HepG2 (cell line): ENCODE measurements at regions not wholly inside any gene's neighbourhood (a gene's known extent, or its start where the extent isn't known, plus 50 kb on each side); places are given as distances from the start of the nearest gene placed in this dataset.

Experiments
- CBX2 ChIP-seq, 2 experiments: fragments of 200-600 bp in 1 of 2; sonication (generic); formaldehyde crosslinking in 1 of 2; IDR thresholded peaks; 2 replicates each; pipeline versions ENCODE4 v1.7.0 to v1.8.1; 2018 to 2022; ENCODE audit warnings: low read depth in 2 of 2, low read length in 1 of 2, mild to moderate bottlenecking in 1 of 2, missing genetic modification reagents in 1 of 2
- SIN3B ChIP-seq: fragments of 150-350 bp; IDR thresholded peaks from 2 replicates; pipeline ENCODE4 v1.6.1; 2014; ENCODE audit warnings: low read length
- TAF1 ChIP-seq: sonication (generic); formaldehyde crosslinking; IDR thresholded peaks from 2 replicates; pipeline ENCODE4 v1.4.0; 2020; ENCODE audit warnings: missing genetic modification reagents
- ZNF24 ChIP-seq: fragments of 450-650 bp; IDR thresholded peaks from 2 replicates; pipeline ENCODE4 v1.6.1; 2017; ENCODE audit warnings: antibody characterized with exemption, mild to moderate bottlenecking
- ZNF639 ChIP-seq: conservative IDR thresholded peaks from 2 replicates; pipeline ENCODE4 v1.6.1; 2018; ENCODE audit warnings: missing genetic modification reagents
- ZNF790 ChIP-seq: sonication (generic); formaldehyde crosslinking; IDR thresholded peaks from 2 replicates; pipeline ENCODE4 v1.8.0; 2022; ENCODE audit warnings: missing genetic modification reagents, mild to moderate bottlenecking, borderline replicate concordance
- TF ChIP-seq, protein P1 (sequence below), 2 experiments: IDR thresholded peaks; 2 replicates each; pipeline ENCODE4 v1.6.1; 2011 to 2012; ENCODE audit warnings: low read length in 2 of 2, borderline replicate concordance in 1 of 2, low read depth in 1 of 2, mild to moderate bottlenecking in 1 of 2, moderate library complexity in 1 of 2
- TF ChIP-seq, protein P2 (sequence below): sonication (generic); formaldehyde crosslinking; IDR thresholded peaks from 2 replicates; pipeline ENCODE4 v1.4.0; 2020; ENCODE audit warnings: missing genetic modification reagents, mild to moderate bottlenecking, borderline replicate concordance
- TF ChIP-seq, protein P3 (sequence below): IDR thresholded peaks from 2 replicates; pipeline ENCODE4 v1.6.1; 2016; ENCODE audit warnings: low read depth

DNA sequence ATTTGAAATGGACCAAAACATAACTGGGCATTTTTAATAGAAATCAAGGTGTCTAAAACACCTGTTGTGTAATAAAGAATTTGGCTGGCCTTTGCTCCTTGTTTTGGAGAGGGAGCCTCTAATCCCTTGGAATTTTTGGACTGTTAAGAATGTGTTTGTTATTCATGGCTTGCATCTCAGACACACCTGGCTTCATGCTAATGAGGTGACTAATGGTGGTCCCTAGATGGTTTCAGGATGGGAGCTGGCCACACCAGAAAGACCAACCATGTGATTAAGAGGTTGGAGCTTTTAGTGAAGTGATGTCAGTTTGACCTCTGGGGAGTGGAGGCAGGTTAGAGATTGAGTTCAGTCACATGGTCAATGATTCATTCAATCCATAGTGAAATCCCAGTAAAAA lies 328.4 kb downstream of the DHX35 start:
- TF ChIP-seq ZNF639 (CRISPR knock-in tag) (no peak), SIN3B (no peak), ZNF24 (no peak), ZNF790 (CRISPR knock-in tag) (no peak), CBX2 (IDR thresholded peaks at IDR 0.05; ENCODE audit: low read depth, low read length) (no peak), CBX2 (CRISPR knock-in tag; IDR thresholded peaks at IDR 0.05; ENCODE audit: low read depth) (no peak), TAF1 (no peak)
- TF ChIP-seq, protein P1, sequence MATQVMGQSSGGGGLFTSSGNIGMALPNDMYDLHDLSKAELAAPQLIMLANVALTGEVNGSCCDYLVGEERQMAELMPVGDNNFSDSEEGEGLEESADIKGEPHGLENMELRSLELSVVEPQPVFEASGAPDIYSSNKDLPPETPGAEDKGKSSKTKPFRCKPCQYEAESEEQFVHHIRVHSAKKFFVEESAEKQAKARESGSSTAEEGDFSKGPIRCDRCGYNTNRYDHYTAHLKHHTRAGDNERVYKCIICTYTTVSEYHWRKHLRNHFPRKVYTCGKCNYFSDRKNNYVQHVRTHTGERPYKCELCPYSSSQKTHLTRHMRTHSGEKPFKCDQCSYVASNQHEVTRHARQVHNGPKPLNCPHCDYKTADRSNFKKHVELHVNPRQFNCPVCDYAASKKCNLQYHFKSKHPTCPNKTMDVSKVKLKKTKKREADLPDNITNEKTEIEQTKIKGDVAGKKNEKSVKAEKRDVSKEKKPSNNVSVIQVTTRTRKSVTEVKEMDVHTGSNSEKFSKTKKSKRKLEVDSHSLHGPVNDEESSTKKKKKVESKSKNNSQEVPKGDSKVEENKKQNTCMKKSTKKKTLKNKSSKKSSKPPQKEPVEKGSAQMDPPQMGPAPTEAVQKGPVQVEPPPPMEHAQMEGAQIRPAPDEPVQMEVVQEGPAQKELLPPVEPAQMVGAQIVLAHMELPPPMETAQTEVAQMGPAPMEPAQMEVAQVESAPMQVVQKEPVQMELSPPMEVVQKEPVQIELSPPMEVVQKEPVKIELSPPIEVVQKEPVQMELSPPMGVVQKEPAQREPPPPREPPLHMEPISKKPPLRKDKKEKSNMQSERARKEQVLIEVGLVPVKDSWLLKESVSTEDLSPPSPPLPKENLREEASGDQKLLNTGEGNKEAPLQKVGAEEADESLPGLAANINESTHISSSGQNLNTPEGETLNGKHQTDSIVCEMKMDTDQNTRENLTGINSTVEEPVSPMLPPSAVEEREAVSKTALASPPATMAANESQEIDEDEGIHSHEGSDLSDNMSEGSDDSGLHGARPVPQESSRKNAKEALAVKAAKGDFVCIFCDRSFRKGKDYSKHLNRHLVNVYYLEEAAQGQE (IDR thresholded peaks at IDR 0.05; ENCODE audit: borderline replicate concordance in 1 of 2, low read depth in 1 of 2, low read length in 2 of 2) = no peak
- TF ChIP-seq, protein P2, sequence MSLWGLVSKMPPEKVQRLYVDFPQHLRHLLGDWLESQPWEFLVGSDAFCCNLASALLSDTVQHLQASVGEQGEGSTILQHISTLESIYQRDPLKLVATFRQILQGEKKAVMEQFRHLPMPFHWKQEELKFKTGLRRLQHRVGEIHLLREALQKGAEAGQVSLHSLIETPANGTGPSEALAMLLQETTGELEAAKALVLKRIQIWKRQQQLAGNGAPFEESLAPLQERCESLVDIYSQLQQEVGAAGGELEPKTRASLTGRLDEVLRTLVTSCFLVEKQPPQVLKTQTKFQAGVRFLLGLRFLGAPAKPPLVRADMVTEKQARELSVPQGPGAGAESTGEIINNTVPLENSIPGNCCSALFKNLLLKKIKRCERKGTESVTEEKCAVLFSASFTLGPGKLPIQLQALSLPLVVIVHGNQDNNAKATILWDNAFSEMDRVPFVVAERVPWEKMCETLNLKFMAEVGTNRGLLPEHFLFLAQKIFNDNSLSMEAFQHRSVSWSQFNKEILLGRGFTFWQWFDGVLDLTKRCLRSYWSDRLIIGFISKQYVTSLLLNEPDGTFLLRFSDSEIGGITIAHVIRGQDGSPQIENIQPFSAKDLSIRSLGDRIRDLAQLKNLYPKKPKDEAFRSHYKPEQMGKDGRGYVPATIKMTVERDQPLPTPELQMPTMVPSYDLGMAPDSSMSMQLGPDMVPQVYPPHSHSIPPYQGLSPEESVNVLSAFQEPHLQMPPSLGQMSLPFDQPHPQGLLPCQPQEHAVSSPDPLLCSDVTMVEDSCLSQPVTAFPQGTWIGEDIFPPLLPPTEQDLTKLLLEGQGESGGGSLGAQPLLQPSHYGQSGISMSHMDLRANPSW (CRISPR knock-in tag) = no peak
- TF ChIP-seq, protein P3, sequence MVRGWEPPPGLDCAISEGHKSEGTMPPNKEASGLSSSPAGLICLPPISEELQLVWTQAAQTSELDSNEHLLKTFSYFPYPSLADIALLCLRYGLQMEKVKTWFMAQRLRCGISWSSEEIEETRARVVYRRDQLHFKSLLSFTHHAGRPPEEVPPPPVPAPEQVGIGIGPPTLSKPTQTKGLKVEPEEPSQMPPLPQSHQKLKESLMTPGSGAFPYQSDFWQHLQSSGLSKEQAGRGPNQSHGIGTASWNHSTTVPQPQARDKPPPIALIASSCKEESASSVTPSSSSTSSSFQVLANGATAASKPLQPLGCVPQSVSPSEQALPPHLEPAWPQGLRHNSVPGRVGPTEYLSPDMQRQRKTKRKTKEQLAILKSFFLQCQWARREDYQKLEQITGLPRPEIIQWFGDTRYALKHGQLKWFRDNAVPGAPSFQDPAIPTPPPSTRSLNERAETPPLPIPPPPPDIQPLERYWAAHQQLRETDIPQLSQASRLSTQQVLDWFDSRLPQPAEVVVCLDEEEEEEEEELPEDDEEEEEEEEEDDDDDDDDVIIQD (CRISPR knock-in tag) = no peak
